IPS-18c (cell line): ENCODE measurements at regions not wholly inside any gene's neighbourhood (a gene's known extent, or its start where the extent isn't known, plus 50 kb on each side); places are given as distances from the start of the nearest gene placed in this dataset.
"Not testable (repeated sequence)": the region's sequence is repeated elsewhere in the genome, so short reads cannot be mapped to it uniquely, and the experiment has no call there.

Source experiments
- H3K4me3 ChIP-seq: 2 replicates; pipeline ENCODE4 v1.7.0; 2013; ENCODE audit warnings: low read depth, mild to moderate bottlenecking, low read length, moderate library complexity; ENCODE audit not compliant: insufficient read depth
- H3K9me3 ChIP-seq: one replicate; pipeline ENCODE4 v1.6.1; 2013; ENCODE audit warnings: mild to moderate bottlenecking, low read length, moderate library complexity; ENCODE audit not compliant: control insufficient read depth, insufficient read depth

GRCh38 chr16:72664509-72665408 lies 383.2 kb downstream of the ZFHX3 start:
- no peaks in the 10 kb centered on the region for H3K9me3 ChIP-seq

GRCh38 chr16:72664056-72664508 lies 383.8 kb downstream of the ZFHX3 start:
- Histone ChIP-seq H3K9me3 (no peaks in the 10 kb centered on the region), H3K4me3 (peak overlapping the region; percentile 63)

More at GRCh38 chr16:72664509-72665408, 383.2 kb downstream of the ZFHX3 start:
- peak overlapping the region; percentile 63 for H3K4me3 ChIP-seq

- no peaks in the 10 kb centered on the region for H3K9me3 ChIP-seq
- H3K4me3 ChIP-seq, result no peak overlapping the region
Observed at GRCh38 chr16:72658888-72659717, 388.8 kb downstream of the ZFHX3 start.

- no peaks in the 10 kb centered on the region for H3K9me3 ChIP-seq
- no peak overlapping the region for H3K4me3 ChIP-seq
Observed at GRCh38 chr16:72657791-72658190, 390.1 kb downstream of the ZFHX3 start.

- no peak overlapping the region for H3K4me3 ChIP-seq
- no peaks in the 10 kb centered on the region for H3K9me3 ChIP-seq
Observed at GRCh38 chr16:72657164-72657563, 390.8 kb downstream of the ZFHX3 start.

- Histone ChIP-seq H3K9me3 (no peaks in the 10 kb centered on the region), H3K4me3 (no peak overlapping the region)
Observed at GRCh38 chr16:72654535-72654934, 393.4 kb downstream of the ZFHX3 start.

GRCh38 chr16:72649254-72649944 lies 398.5 kb downstream of the ZFHX3 start:
- H3K9me3 ChIP-seq, result no peaks in the 10 kb centered on the region
- no peak overlapping the region for H3K4me3 ChIP-seq

- Histone ChIP-seq H3K9me3 (no peaks in the 10 kb centered on the region), H3K4me3 (no peak overlapping the region)
Observed at GRCh38 chr16:72646615-72647014, 401.3 kb downstream of the ZFHX3 start.

GRCh38 chr16:72645538-72645937 lies 402.4 kb downstream of the ZFHX3 start:
- Histone ChIP-seq H3K9me3 (no peaks in the 10 kb centered on the region), H3K4me3 (no peak overlapping the region)

- Histone ChIP-seq H3K4me3 (no peak overlapping the region), H3K9me3 (no peaks in the 10 kb centered on the region)
Observed at GRCh38 chr16:72644911-72645310, 403.0 kb downstream of the ZFHX3 start.

- H3K9me3 ChIP-seq, result peaks cover 3% of the 10 kb centered on the region
- no peak overlapping the region for H3K4me3 ChIP-seq
Observed at GRCh38 chr16:72639494-72639893, 408.4 kb downstream of the ZFHX3 start.

- Histone ChIP-seq H3K9me3 (peaks cover 3% of the 10 kb centered on the region), H3K4me3 (no peak overlapping the region)
Observed at GRCh38 chr16:72637306-72637705, 410.6 kb downstream of the ZFHX3 start.

- H3K4me3 ChIP-seq, result no peak overlapping the region
- H3K9me3 ChIP-seq, result peaks cover 3% of the 10 kb centered on the region
Observed at GRCh38 chr16:72635694-72636093, 412.2 kb downstream of the ZFHX3 start.

GRCh38 chr16:72635104-72635503 lies 412.8 kb downstream of the ZFHX3 start:
- H3K4me3 ChIP-seq, result no peak overlapping the region
- H3K9me3 ChIP-seq, result peaks cover 3% of the 10 kb centered on the region

- H3K9me3 ChIP-seq, result not testable (repeated sequence)
- H3K4me3 ChIP-seq, result peak overlapping the region; percentile 49; the same call in 1 of the 2 replicates
Observed at GRCh38 chr16:72627182-72627896, 420.6 kb downstream of the ZFHX3 start.

- no peak overlapping the region for H3K4me3 ChIP-seq
- no peaks in the 10 kb centered on the region for H3K9me3 ChIP-seq
Observed at GRCh38 chr16:72626623-72627022, 421.3 kb downstream of the ZFHX3 start.

- Histone ChIP-seq H3K9me3 (no peaks in the 10 kb centered on the region), H3K4me3 (no peak overlapping the region)
Observed at GRCh38 chr16:72621651-72622050, 426.3 kb downstream of the ZFHX3 start.
